ENCODE measurements at regions not wholly inside any gene's neighbourhood (a gene's known extent, or its start where the extent isn't known, plus 50 kb on each side); places are given as distances from the start of the nearest gene placed in this dataset.
A peak's percentile ranks its signal among the peaks of the same experiment; 100 is the strongest.

GRCh38 chr7:17501441-17502212 is 203.2 kb downstream of the AHR start:
- Mint-ChIP-seq H3K9me3 (no peaks in the 10 kb centered on the region), H3K27me3 (peaks cover 5% of the 10 kb centered on the region), H3K36me3 (ENCODE audit: low read depth) (no peaks in the 10 kb centered on the region)

GRCh38 chr7:17502213-17503060 is 204.0 kb downstream of the AHR start:
- Mint-ChIP-seq H3K27me3 (peaks cover 5% of the 10 kb centered on the region), H3K4me3 (no peak overlapping the region), H3K4me1 (no peaks in the 10 kb centered on the region), H3K9me3 (no peaks in the 10 kb centered on the region), H3K36me3 (ENCODE audit: low read depth) (no peaks in the 10 kb centered on the region), H3K27ac (no peak overlapping the region)
- no peak for ATAC-seq (replicated peaks)

More at GRCh38 chr7:17501441-17502212, 203.2 kb downstream of the AHR start:
- Mint-ChIP-seq H3K4me1 (no peaks in the 10 kb centered on the region), H3K27ac (no peak overlapping the region), H3K4me3 (no peak overlapping the region)
- no peak for ATAC-seq (replicated peaks)

GRCh38 chr7:17506095-17506494 is 207.6 kb downstream of the AHR start:
- no peaks in the 10 kb centered on the region for H3K27me3 Mint-ChIP-seq
- no peaks in the 10 kb centered on the region for H3K9me3 Mint-ChIP-seq
- ATAC-seq (replicated peaks) = no peak
- no peaks in the 10 kb centered on the region for H3K36me3 Mint-ChIP-seq (ENCODE audit: low read depth)
- H3K4me1 Mint-ChIP-seq = no peaks in the 10 kb centered on the region
- H3K27ac Mint-ChIP-seq = no peak overlapping the region
- H3K4me3 Mint-ChIP-seq = no peak overlapping the region

- no peaks in the 10 kb centered on the region for H3K27me3 Mint-ChIP-seq
- ATAC-seq (replicated peaks) = no peak
- no peaks in the 10 kb centered on the region for H3K9me3 Mint-ChIP-seq
- no peaks in the 10 kb centered on the region for H3K36me3 Mint-ChIP-seq (ENCODE audit: low read depth)
- H3K4me3 Mint-ChIP-seq = no peak overlapping the region
- H3K4me1 Mint-ChIP-seq = no peaks in the 10 kb centered on the region
- no peak overlapping the region for H3K27ac Mint-ChIP-seq
These were observed 208.1 kb downstream of the AHR start for GRCh38 chr7:17506596-17506995.

- Mint-ChIP-seq H3K4me3 (no peak overlapping the region), H3K27me3 (no peaks in the 10 kb centered on the region), H3K27ac (no peak overlapping the region), H3K9me3 (no peaks in the 10 kb centered on the region), H3K36me3 (ENCODE audit: low read depth) (no peaks in the 10 kb centered on the region), H3K4me1 (no peaks in the 10 kb centered on the region)
- no peak for ATAC-seq (replicated peaks)
These were observed 209.3 kb downstream of the AHR start for GRCh38 chr7:17507717-17508116.

- H3K4me3 Mint-ChIP-seq = no peak overlapping the region
- no peaks in the 10 kb centered on the region for H3K9me3 Mint-ChIP-seq
- H3K4me1 Mint-ChIP-seq = no peaks in the 10 kb centered on the region
- ATAC-seq (replicated peaks) = no peak
- H3K36me3 Mint-ChIP-seq (ENCODE audit: low read depth) = no peaks in the 10 kb centered on the region
- no peaks in the 10 kb centered on the region for H3K27me3 Mint-ChIP-seq
- H3K27ac Mint-ChIP-seq = no peak overlapping the region
These were observed 213.8 kb downstream of the AHR start for GRCh38 chr7:17512181-17512675.

GRCh38 chr7:17516771-17517170 is 218.3 kb downstream of the AHR start:
- Mint-ChIP-seq H3K27ac (no peak overlapping the region), H3K4me3 (no peak overlapping the region), H3K27me3 (peaks cover 3% of the 10 kb centered on the region), H3K9me3 (no peaks in the 10 kb centered on the region), H3K36me3 (ENCODE audit: low read depth) (no peaks in the 10 kb centered on the region), H3K4me1 (no peaks in the 10 kb centered on the region)
- no peak for ATAC-seq (replicated peaks)

- H3K9me3 Mint-ChIP-seq = no peaks in the 10 kb centered on the region
- H3K36me3 Mint-ChIP-seq (ENCODE audit: low read depth) = no peaks in the 10 kb centered on the region
- ATAC-seq (replicated peaks) = no peak
- peaks cover 3% of the 10 kb centered on the region for H3K27me3 Mint-ChIP-seq
- no peak overlapping the region for H3K4me3 Mint-ChIP-seq
- no peaks in the 10 kb centered on the region for H3K4me1 Mint-ChIP-seq
- H3K27ac Mint-ChIP-seq = no peak overlapping the region
These were observed 222.5 kb downstream of the AHR start for GRCh38 chr7:17520941-17521340.

- Mint-ChIP-seq H3K27me3 (peaks cover 3% of the 10 kb centered on the region), H3K4me1 (no peaks in the 10 kb centered on the region), H3K36me3 (ENCODE audit: low read depth) (no peaks in the 10 kb centered on the region), H3K4me3 (no peak overlapping the region), H3K27ac (no peak overlapping the region), H3K9me3 (no peaks in the 10 kb centered on the region)
- no peak for ATAC-seq (replicated peaks)
These were observed 223.0 kb downstream of the AHR start for GRCh38 chr7:17521437-17521836.

- peak overlapping the region; percentile 17 for H3K4me3 Mint-ChIP-seq
- ATAC-seq (replicated peaks) = peak; percentile 32
- H3K36me3 Mint-ChIP-seq (ENCODE audit: low read depth) = no peaks in the 10 kb centered on the region
- no peaks in the 10 kb centered on the region for H3K9me3 Mint-ChIP-seq
- no peaks in the 10 kb centered on the region for H3K4me1 Mint-ChIP-seq
- no peak overlapping the region for H3K27ac Mint-ChIP-seq
- H3K27me3 Mint-ChIP-seq = peaks cover 3% of the 10 kb centered on the region
These were observed 225.6 kb downstream of the AHR start for GRCh38 chr7:17523813-17524739.

GRCh38 chr7:17524746-17525145 is 226.3 kb downstream of the AHR start:
- Mint-ChIP-seq H3K9me3 (no peaks in the 10 kb centered on the region), H3K27ac (no peak overlapping the region), H3K36me3 (ENCODE audit: low read depth) (no peaks in the 10 kb centered on the region), H3K4me3 (peak overlapping the region; percentile 17), H3K4me1 (no peaks in the 10 kb centered on the region), H3K27me3 (peaks cover 4% of the 10 kb centered on the region)
- peak; percentile 32 for ATAC-seq (replicated peaks)

- Mint-ChIP-seq H3K36me3 (ENCODE audit: low read depth) (no peaks in the 10 kb centered on the region), H3K4me3 (no peak overlapping the region), H3K9me3 (no peaks in the 10 kb centered on the region), H3K27ac (no peak overlapping the region), H3K4me1 (no peaks in the 10 kb centered on the region), H3K27me3 (peaks cover 4% of the 10 kb centered on the region)
- ATAC-seq (replicated peaks) = peak; percentile 49
These were observed 228.2 kb downstream of the AHR start for GRCh38 chr7:17526621-17527020.

GRCh38 chr7:17528636-17529035 is 230.2 kb downstream of the AHR start:
- Mint-ChIP-seq H3K27me3 (peaks cover 6% of the 10 kb centered on the region), H3K27ac (no peak overlapping the region), H3K9me3 (no peaks in the 10 kb centered on the region), H3K4me3 (no peak overlapping the region), H3K36me3 (ENCODE audit: low read depth) (no peaks in the 10 kb centered on the region), H3K4me1 (no peaks in the 10 kb centered on the region)
- no peak for ATAC-seq (replicated peaks)

GRCh38 chr7:17530244-17530643 is 231.8 kb downstream of the AHR start:
- Mint-ChIP-seq H3K4me1 (no peaks in the 10 kb centered on the region), H3K27ac (no peak overlapping the region), H3K36me3 (ENCODE audit: low read depth) (no peaks in the 10 kb centered on the region), H3K4me3 (no peak overlapping the region), H3K27me3 (peaks cover 10% of the 10 kb centered on the region), H3K9me3 (no peaks in the 10 kb centered on the region)
- ATAC-seq (replicated peaks) = no peak

Data from activated T-helper 17 cell treated with anti-CD3 and anti-CD28 coated beads, Interleukin-2, amount 50 U/mL, for 72 hours (primary cell).